Naive thymus-derived CD4-positive, alpha-beta T cell (primary cell): ENCODE measurements at regions not wholly inside any gene's neighbourhood (a gene's known extent, or its start where the extent isn't known, plus 50 kb on each side); places are given as distances from the start of the nearest gene placed in this dataset.

Experiments
- ATAC-seq: fragments of 150-1000 bp; cut with Tn5 transposase; 2 replicates; pipeline ENCODE4 v1.10.0; 2021; ENCODE audit warnings: mild to moderate bottlenecking, moderate library complexity
- CTCF ChIA-PET: fragments of 350-600 bp; sonication (Branson Sonifier 250); formaldehyde crosslinking; loops from one replicate; lab custom pipeline; 2021; ENCODE audit warnings: antibody characterized with exemption; lab: Charles Lee
- POLR2A ChIA-PET: fragments of 350-600 bp; sonication (Branson Sonifier 250); formaldehyde crosslinking; loops from one replicate; lab custom pipeline; 2021; ENCODE audit warnings: antibody characterized with exemption, inconsistent platforms; lab: Charles Lee
- DNase-seq, 9 donors: peaks; one replicate each; pipeline versions ENCODE4 v3.0.0 to v3.0.0-alpha.2; 2020 to 2022; ENCODE audit warnings: mixed read lengths in 1 of 9
- H3K27ac ChIP-seq: one replicate; pipeline ENCODE4 v1.7.0; 2013; ENCODE audit warnings: mild to moderate bottlenecking, low read depth, low read length, moderate library complexity
- H3K27me3 ChIP-seq, 2 donors: one replicate each; pipeline ENCODE4 v1.7.0; 2013; ENCODE audit warnings: low read length in 2 of 2, mild to moderate bottlenecking in 2 of 2, moderate library complexity in 2 of 2; ENCODE audit not compliant: control insufficient read depth in 2 of 2, insufficient read depth in 2 of 2
- H3K36me3 ChIP-seq, 3 experiments: 1 replicate in 2 of 3; 2 replicates in 1 of 3; pipeline ENCODE4 v1.7.0; 2013; ENCODE audit warnings: low read length in 3 of 3, mild to moderate bottlenecking in 3 of 3, moderate library complexity in 1 of 3; ENCODE audit not compliant: insufficient read depth in 3 of 3, control insufficient read depth in 2 of 3
- H3K4me1 ChIP-seq, 2 donors: one replicate each; pipeline ENCODE4 v1.7.0; 2013; ENCODE audit warnings: low read length in 2 of 2, mild to moderate bottlenecking in 2 of 2, moderate library complexity in 1 of 2; ENCODE audit not compliant: control insufficient read depth in 2 of 2, insufficient read depth in 2 of 2
- H3K4me3 ChIP-seq: 2 replicates; pipeline ENCODE4 v1.7.0; 2013; ENCODE audit warnings: mild to moderate bottlenecking, low read length
- H3K9me3 ChIP-seq, 3 experiments: 1 replicate in 2 of 3; 2 replicates in 1 of 3; pipeline ENCODE4 v1.7.0; 2013; ENCODE audit warnings: low read length in 3 of 3; ENCODE audit not compliant: control insufficient read depth in 2 of 3
- H3K27ac Mint-ChIP-seq, 9 donors: one replicate each; pipeline ENCODE4 v1.8.0; 2020 to 2022; ENCODE audit warnings: mixed read lengths in 9 of 9, mild to moderate bottlenecking in 8 of 9, moderate library complexity in 5 of 9, inconsistent platforms in 2 of 9
- H3K27me3 Mint-ChIP-seq, 5 donors: one replicate each; pipeline ENCODE4 v1.8.0; 2021 to 2022; ENCODE audit warnings: mixed read lengths in 5 of 5, mild to moderate bottlenecking in 1 of 5
- H3K36me3 Mint-ChIP-seq, 5 donors: one replicate each; pipeline ENCODE4 v1.8.0; 2020 to 2022; ENCODE audit warnings: mixed read lengths in 5 of 5, mild to moderate bottlenecking in 3 of 5, inconsistent platforms in 1 of 5
- H3K4me1 Mint-ChIP-seq, 7 donors: one replicate each; pipeline ENCODE4 v1.8.0; 2020 to 2022; ENCODE audit warnings: mixed read lengths in 7 of 7, mild to moderate bottlenecking in 3 of 7, inconsistent platforms in 1 of 7
- H3K4me3 Mint-ChIP-seq, 10 donors: one replicate each; pipeline ENCODE4 v1.8.0; 2020 to 2022; ENCODE audit warnings: mild to moderate bottlenecking in 10 of 10, mixed read lengths in 10 of 10, moderate library complexity in 6 of 10, inconsistent platforms in 2 of 10
- H3K9me3 Mint-ChIP-seq, 11 donors: one replicate each; pipeline ENCODE4 v1.8.0; 2020 to 2022; ENCODE audit warnings: mixed read lengths in 11 of 11, mild to moderate bottlenecking in 4 of 11, inconsistent platforms in 1 of 11, moderate library complexity in 1 of 11
- intact Hi-C, 2 donors: fragments of 100-400 bp; cut with micrococcal nuclease; formaldehyde crosslinking; loops; one replicate each; pipeline ENCODE4 v1.15.1; 2023

DNA sequence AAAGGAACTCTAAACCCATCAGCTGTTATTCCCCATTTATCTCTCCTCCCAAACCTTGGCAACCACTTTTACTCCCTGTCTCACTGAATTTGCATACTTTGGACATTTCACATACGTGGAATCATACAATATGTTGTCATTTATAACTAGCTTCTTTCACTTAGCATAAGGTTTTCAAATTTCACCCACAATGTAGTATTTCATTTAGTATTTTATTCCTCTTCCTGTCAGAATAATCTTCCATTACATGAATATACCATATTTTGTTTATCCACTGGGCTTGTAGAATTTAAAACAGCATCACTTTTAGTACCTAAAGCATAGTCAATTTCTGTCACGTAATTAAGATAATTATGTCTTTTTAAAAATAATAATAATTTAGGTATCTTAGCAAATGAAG lies 55.5 kb upstream of the POU2F1 start:
- Histone ChIP-seq H3K27ac (no peak overlapping the region), H3K4me3 (no peak overlapping the region), H3K36me3 (no peaks in the 10 kb centered on the region), H3K27me3 (no peaks in the 10 kb centered on the region), H3K4me1 (peaks cover 0 to 8% of the 10 kb centered on the region in 2 donors), H3K9me3 (peaks cover 0 to 5% (median 0%) of the 10 kb centered on the region in 3 experiments)
- intact Hi-C loops, result no loop called here
- H3K27me3 Mint-ChIP-seq, result peaks cover 15 to 44% (median 22%) of the 10 kb centered on the region in 5 donors
- H3K4me1 Mint-ChIP-seq, result peaks cover 5 to 21% (median 17%) of the 10 kb centered on the region in 7 donors
- ChIA-PET CTCF (no interaction called here), POLR2A (no interaction called here)
- no peak overlapping the region for H3K27ac Mint-ChIP-seq
- H3K9me3 Mint-ChIP-seq, result peaks cover 0 to 9% (median 0%) of the 10 kb centered on the region in 11 donors
- no peak for DNase-seq
- H3K36me3 Mint-ChIP-seq, result peaks cover 0 to 8% (median 0%) of the 10 kb centered on the region in 5 donors
- no peak for ATAC-seq
- no peak overlapping the region for H3K4me3 Mint-ChIP-seq

DNA sequence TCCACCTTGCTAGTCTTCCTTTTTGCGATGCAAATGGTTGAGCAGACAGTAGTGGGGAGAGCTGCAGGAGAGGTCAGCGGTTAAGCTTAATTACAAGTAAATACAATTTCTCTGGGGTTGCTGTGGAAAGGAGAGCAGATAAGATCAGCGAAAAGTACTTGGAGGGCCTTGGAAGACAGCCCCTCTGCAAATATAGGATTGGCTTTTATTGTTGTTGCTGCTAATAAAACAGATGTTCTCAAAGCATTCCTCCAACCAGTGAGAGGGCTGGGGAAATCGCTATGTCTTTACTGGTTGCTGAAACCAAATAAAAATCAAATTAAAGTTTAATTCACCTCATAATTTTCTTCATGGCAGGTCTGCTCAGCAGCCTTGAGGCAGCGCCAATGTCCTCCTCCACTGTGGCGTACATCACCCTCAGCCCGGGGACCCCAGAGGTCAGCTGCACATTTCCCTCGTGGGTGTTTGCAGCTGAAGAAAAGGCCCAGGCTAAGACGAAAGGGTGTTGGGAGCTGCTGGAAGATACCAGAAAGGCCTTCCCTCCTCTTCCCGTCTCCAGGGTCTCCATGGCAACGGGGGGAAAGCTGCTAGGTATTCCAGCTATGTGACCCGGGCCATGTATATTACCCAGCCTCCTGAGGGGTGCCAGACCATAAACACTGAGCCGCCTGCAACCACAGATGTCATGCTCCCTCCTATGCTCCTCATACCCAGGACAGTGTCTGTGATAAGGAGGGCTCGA lies 54.6 kb upstream of the POU2F1 start:
- ATAC-seq (no peak), DNase-seq (no peak)
- POLR2A ChIA-PET, result no interaction called here
- Histone ChIP-seq H3K36me3 (no peaks in the 10 kb centered on the region), H3K27me3 (no peaks in the 10 kb centered on the region), H3K27ac (no peak overlapping the region), H3K9me3 (peaks cover 0 to 5% (median 0%) of the 10 kb centered on the region in 3 experiments), H3K4me1 (peaks cover 0 to 8% of the 10 kb centered on the region in 2 donors), H3K4me3 (no peak overlapping the region)
- Mint-ChIP-seq H3K27ac (no peak overlapping the region), H3K4me3 (no peak overlapping the region), H3K9me3 (peaks cover 0 to 9% (median 0%) of the 10 kb centered on the region in 11 donors), H3K27me3 (peaks cover 15 to 46% (median 23%) of the 10 kb centered on the region in 5 donors), H3K4me1 (peaks cover 5 to 21% (median 17%) of the 10 kb centered on the region in 7 donors), H3K36me3 (peaks cover 0 to 8% (median 0%) of the 10 kb centered on the region in 5 donors)
- CTCF ChIA-PET, result no interaction called here
- intact Hi-C loops, result no loop called here

DNA sequence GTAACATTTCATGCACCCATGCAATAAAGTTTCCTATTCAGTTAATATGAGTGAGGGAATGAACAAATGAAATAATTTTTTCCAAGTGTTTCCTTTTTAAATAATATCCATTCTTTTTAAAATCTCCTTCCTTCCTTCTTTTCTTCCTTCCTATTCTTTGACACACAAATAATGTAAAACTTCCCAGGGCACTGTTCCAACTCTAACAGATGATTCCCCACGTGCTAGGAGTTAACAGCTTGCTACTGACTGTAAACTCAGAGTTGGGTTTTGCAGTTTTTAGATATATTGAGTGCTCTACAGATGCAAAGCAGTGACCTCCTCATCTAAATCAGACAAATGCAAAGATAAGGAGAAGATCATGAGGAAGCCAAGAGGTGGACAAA lies 54.0 kb upstream of the POU2F1 start:
- CTCF ChIA-PET, result no interaction called here
- Mint-ChIP-seq H3K36me3 (peaks cover 0 to 8% (median 0%) of the 10 kb centered on the region in 5 donors), H3K27ac (no peak overlapping the region), H3K4me3 (no peak overlapping the region), H3K27me3 (peaks cover 15 to 46% (median 23%) of the 10 kb centered on the region in 5 donors), H3K4me1 (peaks cover 5 to 21% (median 17%) of the 10 kb centered on the region in 7 donors), H3K9me3 (peaks cover 0 to 9% (median 0%) of the 10 kb centered on the region in 11 donors)
- POLR2A ChIA-PET, result no interaction called here
- no peak overlapping the region for H3K4me3 ChIP-seq
- H3K9me3 ChIP-seq, result peaks cover 0 to 5% (median 0%) of the 10 kb centered on the region in 3 experiments
- H3K27me3 ChIP-seq, result no peaks in the 10 kb centered on the region
- ATAC-seq (no peak), DNase-seq (no peak)
- H3K4me1 ChIP-seq, result peaks cover 0 to 8% of the 10 kb centered on the region in 2 donors
- H3K36me3 ChIP-seq, result no peaks in the 10 kb centered on the region
- intact Hi-C loops, result no loop called here
- no peak overlapping the region for H3K27ac ChIP-seq

DNA sequence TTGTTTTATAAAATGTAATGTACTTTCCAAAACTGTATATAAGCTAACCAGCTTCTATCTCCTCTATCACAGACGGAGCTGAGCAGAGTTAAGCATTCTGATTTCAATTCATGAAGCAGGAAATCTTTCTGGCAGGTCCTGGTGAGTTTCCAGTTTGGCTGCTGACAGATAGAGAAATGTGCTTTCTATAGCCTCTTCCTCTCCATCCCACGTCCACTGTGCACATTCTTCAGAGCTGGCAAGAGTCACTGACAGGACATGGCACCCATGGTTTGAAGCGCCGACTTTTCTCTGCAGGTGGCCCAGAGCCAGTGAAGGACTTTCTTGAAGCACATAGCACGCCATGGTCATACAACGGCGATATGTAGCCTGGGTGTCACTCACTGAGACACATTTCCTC lies 52.3 kb upstream of the POU2F1 start:
- Mint-ChIP-seq H3K4me3 (no peak overlapping the region), H3K27ac (no peak overlapping the region), H3K36me3 (peaks cover 0 to 8% (median 0%) of the 10 kb centered on the region in 5 donors), H3K9me3 (peaks cover 0 to 9% (median 0%) of the 10 kb centered on the region in 11 donors), H3K27me3 (peaks cover 15 to 47% (median 22%) of the 10 kb centered on the region in 5 donors), H3K4me1 (peaks cover under 1 to 13% (median 12%) of the 10 kb centered on the region in 7 donors)
- ChIA-PET POLR2A (no interaction called here), CTCF (no interaction called here)
- H3K27ac ChIP-seq, result no peak overlapping the region
- no peaks in the 10 kb centered on the region for H3K27me3 ChIP-seq
- ATAC-seq, result no peak
- intact Hi-C loops, result no loop called here
- peaks cover 0 to 5% (median 0%) of the 10 kb centered on the region in 3 experiments for H3K9me3 ChIP-seq
- no peaks in the 10 kb centered on the region for H3K36me3 ChIP-seq
- DNase-seq, result no peak
- no peaks in the 10 kb centered on the region for H3K4me1 ChIP-seq
- H3K4me3 ChIP-seq, result no peak overlapping the region

DNA sequence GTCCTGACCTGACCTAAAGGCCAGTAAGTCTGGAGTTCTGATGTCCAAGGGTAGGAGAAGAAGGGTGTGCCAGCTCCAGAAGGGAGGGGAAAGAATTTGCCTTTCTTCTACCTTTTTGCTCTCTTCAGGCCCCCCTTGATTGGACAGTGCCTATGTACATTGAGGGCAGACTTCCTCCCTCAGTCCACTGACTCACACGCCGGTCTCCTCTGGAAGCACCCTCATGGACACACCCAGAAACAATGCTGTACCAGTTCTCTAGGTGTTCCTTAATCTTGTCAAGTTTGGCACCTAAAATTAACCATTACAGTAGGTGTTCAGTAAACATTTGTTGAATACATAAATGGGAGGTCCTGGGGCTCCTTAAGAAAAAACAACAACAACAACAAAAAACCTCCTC lies 51.0 kb upstream of the POU2F1 start:
- Mint-ChIP-seq H3K4me3 (no peak overlapping the region), H3K36me3 (peaks cover 0 to 8% (median 0%) of the 10 kb centered on the region in 5 donors), H3K9me3 (peaks cover 0 to 9% (median 0%) of the 10 kb centered on the region in 11 donors), H3K27me3 (peaks cover 17 to 49% (median 20%) of the 10 kb centered on the region in 5 donors), H3K27ac (no peak overlapping the region), H3K4me1 (peaks cover 0 to under 1% (median 0%) of the 10 kb centered on the region in 7 donors)
- no peak for ATAC-seq
- intact Hi-C loops, result no loop called here
- Histone ChIP-seq H3K27me3 (no peaks in the 10 kb centered on the region), H3K4me1 (no peaks in the 10 kb centered on the region), H3K27ac (no peak overlapping the region), H3K36me3 (no peaks in the 10 kb centered on the region), H3K9me3 (peaks cover 0 to 5% (median 0%) of the 10 kb centered on the region in 3 experiments), H3K4me3 (no peak overlapping the region)
- ChIA-PET CTCF (no interaction called here), POLR2A (no interaction called here)
- no peak for DNase-seq
